ENCODE measurements at regions not wholly inside any gene's neighbourhood (a gene's known extent, or its start where the extent isn't known, plus 50 kb on each side); places are given as distances from the start of the nearest gene placed in this dataset.
A peak's percentile ranks its signal among the peaks of the same experiment; 100 is the strongest.

GRCh38 chr22:49638001-49638400 is 189.7 kb downstream of the BRD1 start:
- no peak for DNase-seq

- DNase-seq: no peak
Observed at GRCh38 chr22:49637255-49637760, 190.4 kb downstream of the BRD1 start.

- DNase-seq: no peak
Observed at GRCh38 chr22:49636649-49637048, 191.0 kb downstream of the BRD1 start.

- DNase-seq: no peak
Observed at GRCh38 chr22:49636214-49636613, 191.5 kb downstream of the BRD1 start.

- no peak for DNase-seq
Observed at GRCh38 chr22:49634006-49634772, 193.5 kb downstream of the BRD1 start.

- DNase-seq: no peak
Observed at GRCh38 chr22:49633010-49633324, 194.7 kb downstream of the BRD1 start.

GRCh38 chr22:49632199-49633009 is 195.3 kb downstream of the BRD1 start:
- peak in 1 of 2 experiments; percentile 36 for DNase-seq

- DNase-seq: no peak
Observed at GRCh38 chr22:49630448-49630946, 197.2 kb downstream of the BRD1 start.

GRCh38 chr22:49629586-49630447 is 197.9 kb downstream of the BRD1 start:
- DNase-seq: no peak

GRCh38 chr22:49629261-49629570 is 198.5 kb downstream of the BRD1 start:
- no peak for DNase-seq

GRCh38 chr22:49628391-49629260 is 199.0 kb downstream of the BRD1 start:
- no peak for DNase-seq

- no peak for DNase-seq
Observed at GRCh38 chr22:49627217-49628181, 200.2 kb downstream of the BRD1 start.

GRCh38 chr22:49626361-49627216 is 201.1 kb downstream of the BRD1 start:
- DNase-seq: no peak

- no peak for DNase-seq
Observed at GRCh38 chr22:49624421-49625177, 203.1 kb downstream of the BRD1 start.

- DNase-seq: no peak
Observed at GRCh38 chr22:49623715-49624114, 204.0 kb downstream of the BRD1 start.

- DNase-seq: no peak
Observed at GRCh38 chr22:49623176-49623575, 204.5 kb downstream of the BRD1 start.

- no peak for DNase-seq
Observed at GRCh38 chr22:49622241-49623105, 205.2 kb downstream of the BRD1 start.

- no peak for DNase-seq
Observed at GRCh38 chr22:49621601-49622210, 206.0 kb downstream of the BRD1 start.

All from NCI-H1930 (cell line).